HUDEP-2 (cell line): ENCODE measurements at regions not wholly inside any gene's neighbourhood (a gene's known extent, or its start where the extent isn't known, plus 50 kb on each side); places are given as distances from the start of the nearest gene placed in this dataset.

Experiments used
- DNase-seq, 76 experiments: peaks; one replicate each; lab custom pipeline; 2025; ENCODE audit not compliant: unreplicated experiment in 76 of 76; lab: John Stamatoyannopoulos, UW

DNA sequence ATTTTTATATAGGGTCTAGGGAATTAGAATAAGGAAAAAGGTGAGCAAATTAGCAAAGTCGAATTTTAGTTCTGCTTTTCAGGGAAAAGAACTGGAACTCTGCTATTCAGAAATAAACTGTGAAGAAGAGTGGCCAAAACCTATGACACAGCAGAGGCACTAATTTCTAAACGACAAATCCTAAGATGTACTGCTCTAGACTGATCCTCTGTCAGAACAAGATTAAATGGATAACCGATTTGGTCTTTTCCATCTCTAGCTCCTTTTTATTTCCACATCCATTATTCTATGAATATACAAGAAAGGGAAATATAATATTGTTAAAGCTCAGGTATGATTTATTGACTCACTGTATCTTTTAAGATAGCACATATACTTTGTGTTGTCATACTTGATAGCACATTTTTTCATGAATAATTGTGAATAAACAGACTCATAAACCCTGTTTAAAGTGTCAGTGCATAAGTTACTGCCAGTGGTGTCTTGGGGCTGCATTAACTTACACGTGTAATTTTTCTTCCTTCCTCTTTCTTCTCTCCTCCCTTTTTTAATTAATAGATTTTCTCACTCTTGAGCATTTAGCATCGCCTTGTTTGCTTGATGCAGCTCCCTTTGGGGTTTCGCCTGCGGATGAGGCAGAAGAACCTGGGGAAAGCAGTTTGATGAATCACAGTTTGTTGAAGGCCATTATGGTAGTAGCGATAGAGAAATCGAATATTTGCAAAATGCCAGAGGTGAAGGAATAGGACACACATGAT lies 496.6 kb downstream of the ADGRL2 start:
- DNase-seq, result no peak

DNA sequence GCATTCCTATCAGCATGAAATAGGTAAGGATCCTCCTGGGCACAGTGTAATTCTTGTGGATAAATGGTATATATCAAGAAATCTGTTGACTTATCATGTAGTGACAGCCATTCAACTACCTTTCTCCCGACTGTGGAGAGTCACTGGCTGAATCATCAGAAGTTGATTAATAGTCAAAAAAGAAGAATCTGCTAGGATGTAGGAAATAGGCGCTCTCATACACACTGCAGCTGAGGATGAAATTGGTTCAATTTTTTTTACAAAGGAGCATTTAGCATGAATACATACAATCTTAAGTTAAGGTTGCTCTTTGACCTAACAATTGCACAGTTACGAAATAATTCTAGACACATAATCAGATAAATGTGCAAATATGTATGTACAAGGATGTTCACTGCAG lies 486.8 kb downstream of the ADGRL2 start:
- DNase-seq, result no peak

DNA sequence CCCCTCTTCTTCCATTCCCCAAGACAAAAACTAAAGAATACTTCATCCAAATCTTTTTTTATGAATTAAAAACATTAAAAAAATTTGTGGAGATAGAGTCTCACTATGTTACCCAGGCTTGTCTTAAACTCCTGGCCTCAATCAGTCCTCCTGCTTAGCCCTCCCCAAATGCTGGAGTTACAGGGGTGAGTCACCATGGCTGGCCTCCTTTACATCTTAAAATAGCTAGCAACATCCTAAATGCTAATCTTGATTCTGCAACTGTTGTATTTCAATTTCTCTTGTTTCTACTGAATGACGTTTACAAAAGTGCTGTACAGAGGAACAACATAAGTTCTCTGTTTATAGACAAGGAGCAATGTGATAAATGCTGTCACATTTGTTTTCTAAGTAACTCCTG lies 483.5 kb downstream of the ADGRL2 start:
- DNase-seq, result no peak

DNA sequence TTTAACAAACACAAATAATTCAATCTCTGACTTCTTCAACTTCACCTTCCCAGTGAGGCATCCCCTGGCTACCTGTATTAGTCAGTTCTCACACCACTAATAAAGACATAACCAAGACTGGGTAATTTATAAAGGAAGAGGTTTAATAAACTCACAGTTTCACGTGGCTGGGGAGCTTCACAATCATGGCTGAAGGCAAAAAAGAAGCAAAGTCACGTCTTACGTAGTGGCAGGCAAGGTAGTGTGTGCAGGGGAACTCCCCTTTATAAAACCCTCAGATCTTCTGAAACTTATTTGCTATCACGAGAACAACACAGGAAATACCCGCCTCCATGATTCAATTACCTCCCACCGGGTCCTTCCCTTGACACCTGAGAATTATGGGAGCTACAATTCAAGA lies 478.5 kb downstream of the ADGRL2 start:
- no peak for DNase-seq

- DNase-seq, result no peak
These were observed 473.1 kb downstream of the ADGRL2 start for GRCh38 chr1:82273816-82274215.

GRCh38 chr1:82269431-82269830 lies 468.7 kb downstream of the ADGRL2 start:
- DNase-seq, result no peak

DNA sequence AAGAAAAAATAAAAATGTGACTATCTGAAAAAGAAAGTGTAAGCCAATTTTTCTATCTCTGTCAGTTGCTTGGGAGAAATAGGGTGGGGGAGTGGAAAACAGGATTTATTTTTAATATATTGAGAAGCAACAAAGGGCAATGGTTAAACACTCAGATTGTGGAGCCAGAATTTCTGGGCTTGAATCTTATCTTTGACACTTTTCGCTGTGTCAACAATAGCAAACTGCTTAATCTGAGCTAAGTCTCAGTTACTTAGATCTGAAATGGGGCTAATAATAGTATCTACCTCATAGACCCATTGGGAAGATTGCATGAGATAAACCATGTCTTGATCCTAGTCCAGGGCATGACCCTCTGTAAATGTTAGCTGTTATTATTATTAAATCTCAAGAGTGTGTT lies 468.1 kb downstream of the ADGRL2 start:
- DNase-seq, result no peak

- no peak for DNase-seq
These were observed 465.6 kb downstream of the ADGRL2 start for GRCh38 chr1:82266351-82266750.

GRCh38 chr1:82265436-82265835 lies 464.7 kb downstream of the ADGRL2 start:
- no peak for DNase-seq

DNA sequence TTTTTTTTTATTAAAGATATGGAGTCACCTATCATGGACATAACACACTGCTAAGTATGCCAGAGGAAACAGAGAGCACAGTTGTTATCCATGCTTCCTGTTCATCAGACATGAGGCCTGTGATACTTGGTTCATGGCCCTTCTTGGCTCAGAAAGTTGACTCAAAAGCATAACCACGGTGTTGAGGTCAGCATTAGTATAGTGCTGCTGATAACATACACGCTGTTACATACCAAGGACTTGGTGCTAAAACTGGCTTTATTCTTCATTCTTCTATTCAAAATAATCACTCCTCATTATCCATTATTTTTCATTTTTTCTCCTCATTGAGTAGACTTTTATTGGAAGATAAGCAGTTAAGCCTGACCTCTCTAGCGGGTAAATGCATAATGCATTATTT lies 464.1 kb downstream of the ADGRL2 start:
- DNase-seq, result no peak

- no peak for DNase-seq
These were observed 462.7 kb downstream of the ADGRL2 start for GRCh38 chr1:82263396-82263795.

DNA sequence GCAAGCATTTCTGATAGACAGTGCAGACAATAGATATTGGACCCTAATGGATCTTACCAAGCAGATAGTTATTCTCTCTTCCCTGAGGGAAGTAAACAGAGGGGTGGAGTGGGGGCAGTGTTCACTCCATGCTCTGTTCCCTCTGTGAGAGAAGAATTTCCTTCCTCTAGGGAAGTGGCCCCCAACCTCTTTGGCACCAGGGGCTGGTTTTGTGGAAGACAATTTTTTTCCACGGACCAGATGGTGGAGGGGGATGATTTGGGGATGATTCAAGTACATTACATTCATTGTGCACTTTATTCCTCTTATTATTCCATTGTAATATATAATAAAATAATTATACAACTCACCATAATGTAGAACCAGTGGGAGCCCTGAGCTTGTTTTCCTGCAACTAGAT lies 459.9 kb downstream of the ADGRL2 start:
- DNase-seq, result no peak

DNA sequence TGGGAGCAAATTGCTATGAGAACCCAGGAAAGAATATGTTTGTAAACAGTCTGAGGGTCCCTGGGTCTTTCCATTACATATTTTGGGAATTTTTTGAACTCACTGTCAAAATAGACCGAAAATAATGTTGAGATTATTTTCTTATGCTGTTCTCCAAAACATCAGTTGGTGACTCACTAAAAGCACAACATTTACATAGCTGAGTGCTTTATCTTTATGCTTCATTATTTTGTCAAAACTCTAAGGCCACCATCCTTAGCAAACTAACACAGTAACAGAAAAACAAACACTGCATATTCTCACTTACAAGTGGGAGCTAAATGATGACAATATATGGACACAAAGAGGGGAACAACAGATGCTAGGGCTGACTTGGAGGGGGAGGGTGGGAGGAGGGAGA lies 459.3 kb downstream of the ADGRL2 start:
- DNase-seq, result no peak

- DNase-seq, result no peak
These were observed 458.2 kb downstream of the ADGRL2 start for GRCh38 chr1:82258887-82259286.

DNA sequence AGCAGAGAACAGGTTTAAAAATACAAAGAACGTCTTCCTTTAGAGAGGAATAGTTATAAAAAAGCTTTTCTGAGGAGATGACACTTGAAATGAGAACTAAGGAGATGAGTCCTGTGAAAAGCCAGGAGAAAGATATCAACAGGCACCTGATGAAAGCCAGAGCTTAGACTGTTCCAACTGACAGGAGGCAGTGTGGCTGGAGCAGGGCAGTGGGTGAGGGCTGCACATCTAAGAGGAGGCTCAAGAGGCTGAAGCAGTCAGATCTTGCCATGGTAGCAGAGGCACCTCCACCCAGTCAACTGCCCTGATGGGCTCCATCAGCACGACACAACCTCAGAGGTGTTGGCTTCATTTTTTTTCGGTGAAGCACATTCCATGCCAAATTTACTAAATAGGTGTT lies 445.3 kb downstream of the ADGRL2 start:
- DNase-seq, result no peak

GRCh38 chr1:82245345-82246014 lies 444.7 kb downstream of the ADGRL2 start:
- no peak for DNase-seq

GRCh38 chr1:82240571-82240970 lies 439.8 kb downstream of the ADGRL2 start:
- DNase-seq, result no peak

GRCh38 chr1:82230667-82231066 lies 429.9 kb downstream of the ADGRL2 start:
- no peak for DNase-seq

GRCh38 chr1:82227306-82228095 lies 426.8 kb downstream of the ADGRL2 start:
- DNase-seq, result peak in 1 of 76 experiments; percentile 15

DNA sequence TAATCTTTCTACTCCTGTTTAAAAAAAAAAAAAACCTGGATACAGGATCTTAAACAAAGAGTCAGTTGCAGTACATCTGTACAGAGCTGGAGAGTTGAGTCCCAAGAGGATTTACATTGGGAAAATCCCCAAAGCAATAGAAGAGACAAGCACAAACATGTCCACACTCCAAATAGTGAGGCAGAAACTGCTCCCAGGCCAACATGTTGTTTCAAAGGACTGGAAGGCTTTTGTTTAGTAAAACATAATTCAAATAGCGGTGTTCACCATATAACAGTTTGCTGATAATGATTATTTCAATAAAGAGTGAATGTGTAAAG lies 425.4 kb downstream of the ADGRL2 start:
- DNase-seq, result no peak

DNA sequence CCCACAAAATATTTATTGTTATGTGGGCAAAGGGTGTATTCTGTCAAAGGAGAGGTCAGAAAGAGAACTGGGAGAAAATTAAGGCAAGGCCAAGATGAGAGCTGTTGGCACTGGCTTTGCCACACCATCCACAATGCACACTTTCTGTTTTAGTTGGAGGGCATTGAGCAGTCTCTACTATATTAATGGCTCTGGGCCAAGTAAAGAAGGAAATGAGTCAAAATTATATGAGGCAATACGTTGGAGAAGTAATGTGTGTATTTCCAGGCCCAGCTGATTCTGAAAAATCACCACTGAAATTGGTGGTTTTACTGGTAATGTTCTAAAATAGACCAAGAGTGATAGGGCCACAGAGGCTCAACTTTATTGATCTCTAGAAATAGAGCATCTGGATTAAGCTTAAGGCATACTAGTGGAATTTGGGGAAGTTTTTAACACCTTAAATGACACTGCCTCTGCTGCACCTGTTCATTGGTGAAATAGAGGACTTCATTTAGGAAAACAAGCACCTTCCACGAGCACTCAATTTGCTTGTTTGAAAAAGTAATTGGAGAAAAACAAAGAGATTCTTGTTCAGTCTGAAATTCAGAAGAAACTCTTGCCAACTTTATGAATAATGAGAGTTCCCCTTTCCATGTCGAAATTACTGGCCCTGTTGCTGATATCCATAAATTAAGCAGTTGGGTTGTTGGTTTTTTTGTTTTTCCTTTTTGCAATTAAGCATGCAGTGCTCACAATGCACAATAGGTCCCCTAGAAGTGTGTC lies 424.9 kb downstream of the ADGRL2 start:
- DNase-seq, result no peak
